Ishikawa (cell line): ENCODE measurements at regions not wholly inside any gene's neighbourhood (a gene's known extent, or its start where the extent isn't known, plus 50 kb on each side); places are given as distances from the start of the nearest gene placed in this dataset.

Experiments used
- CEBPB ChIP-seq: IDR thresholded peaks from 2 replicates; pipeline ENCODE4 v1.6.1; 2012
- CREB1 ChIP-seq: IDR thresholded peaks from 2 replicates; pipeline ENCODE4 v1.6.1; 2012; ENCODE audit warnings: low read depth
- EP300 ChIP-seq: IDR thresholded peaks from 2 replicates; pipeline ENCODE4 v1.6.1; 2012; ENCODE audit warnings: borderline replicate concordance
- FOXM1 ChIP-seq: IDR thresholded peaks from 2 replicates; pipeline ENCODE4 v1.6.1; 2012; ENCODE audit warnings: low read depth, borderline replicate concordance
- NFIC ChIP-seq: IDR thresholded peaks from 2 replicates; pipeline ENCODE4 v1.6.1; 2012
- RAD21 ChIP-seq: IDR thresholded peaks from 2 replicates; pipeline ENCODE4 v1.6.1; 2012; ENCODE audit warnings: low read depth
- TAF1 ChIP-seq: IDR thresholded peaks from 2 replicates; pipeline ENCODE4 v1.6.1; 2012; ENCODE audit warnings: low read depth, mild to moderate bottlenecking
- YY1 ChIP-seq: IDR thresholded peaks from 2 replicates; pipeline ENCODE4 v1.6.1; 2012; ENCODE audit warnings: low read depth
- ZBTB7A ChIP-seq: IDR thresholded peaks from 2 replicates; pipeline ENCODE4 v1.6.1; 2012; ENCODE audit warnings: low read depth
- TF ChIP-seq, protein P1 (sequence below): IDR thresholded peaks from 2 replicates; pipeline ENCODE4 v1.6.1; 2012; ENCODE audit warnings: low read depth, mild to moderate bottlenecking
- TF ChIP-seq, protein P2 (sequence below): IDR thresholded peaks from 2 replicates; pipeline ENCODE4 v1.6.1; 2012
- TF ChIP-seq, protein P3 (sequence below): IDR thresholded peaks from 2 replicates; pipeline ENCODE4 v1.6.1; 2012

DNA sequence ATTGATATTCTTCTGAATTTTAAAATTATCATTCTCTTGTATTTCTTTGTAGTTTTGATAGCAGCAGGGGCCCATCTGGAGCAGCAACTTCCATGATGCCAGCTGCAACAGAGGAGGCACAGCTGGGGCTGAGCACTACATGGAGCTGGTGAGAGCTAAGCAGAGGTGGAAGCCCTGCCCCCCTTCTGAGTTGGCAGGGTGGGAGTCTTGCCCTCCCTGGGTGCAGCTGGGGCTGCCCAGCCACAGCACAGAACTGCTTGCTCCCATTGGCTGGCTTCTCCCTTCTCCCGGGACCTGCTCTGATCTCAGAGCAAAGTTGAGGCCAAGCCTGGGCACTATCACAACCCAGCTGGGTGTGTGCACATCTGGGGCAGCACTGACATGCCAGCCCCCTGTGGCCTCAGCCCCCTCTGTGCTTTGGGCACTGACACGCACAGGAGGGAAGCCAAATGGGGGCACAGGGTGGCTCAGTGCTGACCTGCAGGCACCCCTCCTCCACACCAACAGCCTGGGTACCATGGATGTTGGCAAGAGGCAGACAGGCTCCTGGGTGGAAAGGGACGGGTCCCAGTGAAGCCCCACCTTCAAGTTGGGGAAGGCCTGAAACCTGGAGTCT, 69.1 kb upstream of the EYA4 start:
- TF ChIP-seq, protein P1, sequence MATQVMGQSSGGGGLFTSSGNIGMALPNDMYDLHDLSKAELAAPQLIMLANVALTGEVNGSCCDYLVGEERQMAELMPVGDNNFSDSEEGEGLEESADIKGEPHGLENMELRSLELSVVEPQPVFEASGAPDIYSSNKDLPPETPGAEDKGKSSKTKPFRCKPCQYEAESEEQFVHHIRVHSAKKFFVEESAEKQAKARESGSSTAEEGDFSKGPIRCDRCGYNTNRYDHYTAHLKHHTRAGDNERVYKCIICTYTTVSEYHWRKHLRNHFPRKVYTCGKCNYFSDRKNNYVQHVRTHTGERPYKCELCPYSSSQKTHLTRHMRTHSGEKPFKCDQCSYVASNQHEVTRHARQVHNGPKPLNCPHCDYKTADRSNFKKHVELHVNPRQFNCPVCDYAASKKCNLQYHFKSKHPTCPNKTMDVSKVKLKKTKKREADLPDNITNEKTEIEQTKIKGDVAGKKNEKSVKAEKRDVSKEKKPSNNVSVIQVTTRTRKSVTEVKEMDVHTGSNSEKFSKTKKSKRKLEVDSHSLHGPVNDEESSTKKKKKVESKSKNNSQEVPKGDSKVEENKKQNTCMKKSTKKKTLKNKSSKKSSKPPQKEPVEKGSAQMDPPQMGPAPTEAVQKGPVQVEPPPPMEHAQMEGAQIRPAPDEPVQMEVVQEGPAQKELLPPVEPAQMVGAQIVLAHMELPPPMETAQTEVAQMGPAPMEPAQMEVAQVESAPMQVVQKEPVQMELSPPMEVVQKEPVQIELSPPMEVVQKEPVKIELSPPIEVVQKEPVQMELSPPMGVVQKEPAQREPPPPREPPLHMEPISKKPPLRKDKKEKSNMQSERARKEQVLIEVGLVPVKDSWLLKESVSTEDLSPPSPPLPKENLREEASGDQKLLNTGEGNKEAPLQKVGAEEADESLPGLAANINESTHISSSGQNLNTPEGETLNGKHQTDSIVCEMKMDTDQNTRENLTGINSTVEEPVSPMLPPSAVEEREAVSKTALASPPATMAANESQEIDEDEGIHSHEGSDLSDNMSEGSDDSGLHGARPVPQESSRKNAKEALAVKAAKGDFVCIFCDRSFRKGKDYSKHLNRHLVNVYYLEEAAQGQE = no peak
- TF ChIP-seq, protein P2, sequence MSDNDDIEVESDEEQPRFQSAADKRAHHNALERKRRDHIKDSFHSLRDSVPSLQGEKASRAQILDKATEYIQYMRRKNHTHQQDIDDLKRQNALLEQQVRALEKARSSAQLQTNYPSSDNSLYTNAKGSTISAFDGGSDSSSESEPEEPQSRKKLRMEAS = no peak
- TF ChIP-seq YY1 (no peak), CEBPB (no peak), TAF1 (no peak), EP300 (no peak), RAD21 (no peak), ZBTB7A (no peak), FOXM1 (no peak), CREB1 (no peak), NFIC (no peak)
- TF ChIP-seq, protein P3, sequence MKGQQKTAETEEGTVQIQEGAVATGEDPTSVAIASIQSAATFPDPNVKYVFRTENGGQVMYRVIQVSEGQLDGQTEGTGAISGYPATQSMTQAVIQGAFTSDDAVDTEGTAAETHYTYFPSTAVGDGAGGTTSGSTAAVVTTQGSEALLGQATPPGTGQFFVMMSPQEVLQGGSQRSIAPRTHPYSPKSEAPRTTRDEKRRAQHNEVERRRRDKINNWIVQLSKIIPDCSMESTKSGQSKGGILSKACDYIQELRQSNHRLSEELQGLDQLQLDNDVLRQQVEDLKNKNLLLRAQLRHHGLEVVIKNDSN = no peak
